ENCODE measurements at regions not wholly inside any gene's neighbourhood (a gene's known extent, or its start where the extent isn't known, plus 50 kb on each side); places are given as distances from the start of the nearest gene placed in this dataset.

- Histone ChIP-seq H3K4me2 (no peak overlapping the region), H3K4me1 (ENCODE audit: control insufficient read depth in 1 of 2, insufficient read depth in 2 of 2, low read depth in 1 of 2, low read length in 1 of 2) (no peaks in the 10 kb centered on the region), H3K36me3 (replicated peaks in 1 of 2; ENCODE audit: control insufficient read depth in 1 of 2, insufficient read depth in 2 of 2, low read length in 1 of 2) (no peaks in the 10 kb centered on the region), H4K20me1 (ENCODE audit: insufficient read depth) (no peaks in the 10 kb centered on the region), H2AFZ (ENCODE audit: low read depth) (no peak overlapping the region), H3K9me3 (no peaks in the 10 kb centered on the region), H3K27ac (ENCODE audit: low read depth in 2 of 2, low read length in 1 of 2) (no peak overlapping the region), H3K9me2 (no peaks in the 10 kb centered on the region), H3K9ac (no peak overlapping the region), H3K79me2 (ENCODE audit: insufficient read depth) (no peaks in the 10 kb centered on the region), H3F3A (replicated peaks; ENCODE audit: insufficient read depth) (no peaks in the 10 kb centered on the region), H3K27me3 (ENCODE audit: insufficient read depth) (no peaks in the 10 kb centered on the region), H3K4me3 (ENCODE audit: low read depth in 2 of 2, low read length in 1 of 2) (no peak overlapping the region)
- TF ChIP-seq TEAD4 (IDR thresholded peaks at IDR 0.05; ENCODE audit: borderline replicate concordance, insufficient read depth) (no peak), CHD2 (IDR thresholded peaks at IDR 0.05; ENCODE audit: low read length, partially characterized antibody) (no peak), MEF2A (IDR thresholded peaks at IDR 0.05; ENCODE audit: borderline replicate concordance, low read depth) (no peak), IRF3 (IDR thresholded peaks at IDR 0.05; ENCODE audit: low read depth, low read length) (no peak), JUND (IDR thresholded peaks at IDR 0.05) (no peak), RFX5 (IDR thresholded peaks at IDR 0.05; ENCODE audit: low read length) (no peak), GABPA (IDR thresholded peaks at IDR 0.05; ENCODE audit: low read depth) (no peak), CTCF (IDR thresholded peaks at IDR 0.05) (no peak)
- WGBS (ENCODE audit: low lambda C conversion rate) = 0% methylated on average over 1 of the region's 1 CpG
- DNase-seq = no peak
- ChIA-PET CTCF (no interaction called here), POLR2A (no interaction called here)
Observed at GRCh38 chr6:78131521-78131920, 478.7 kb downstream of the MEI4 start.

- Histone ChIP-seq H3K27ac (ENCODE audit: low read depth in 2 of 2, low read length in 1 of 2) (no peak overlapping the region), H3K4me1 (ENCODE audit: control insufficient read depth in 1 of 2, insufficient read depth in 2 of 2, low read depth in 1 of 2, low read length in 1 of 2) (no peaks in the 10 kb centered on the region), H3K4me3 (ENCODE audit: low read depth in 2 of 2, low read length in 1 of 2) (no peak overlapping the region), H3K79me2 (ENCODE audit: insufficient read depth) (no peaks in the 10 kb centered on the region), H3K9me2 (no peaks in the 10 kb centered on the region), H3K27me3 (ENCODE audit: insufficient read depth) (no peaks in the 10 kb centered on the region), H3K9ac (no peak overlapping the region), H3K4me2 (no peak overlapping the region), H4K20me1 (ENCODE audit: insufficient read depth) (no peaks in the 10 kb centered on the region), H3K9me3 (no peaks in the 10 kb centered on the region), H3K36me3 (replicated peaks in 1 of 2; ENCODE audit: control insufficient read depth in 1 of 2, insufficient read depth in 2 of 2, low read length in 1 of 2) (no peaks in the 10 kb centered on the region), H3F3A (replicated peaks; ENCODE audit: insufficient read depth) (no peaks in the 10 kb centered on the region), H2AFZ (ENCODE audit: low read depth) (no peak overlapping the region)
- ChIA-PET POLR2A (no interaction called here), CTCF (no interaction called here)
- 20% methylated on average over 8 of the region's 8 CpGs for WGBS (ENCODE audit: low lambda C conversion rate)
- no peak for DNase-seq
- no peak for TF ChIP-seq TAF1 (IDR thresholded peaks at IDR 0.05; ENCODE audit: borderline replicate concordance, low read depth, low read length)
- no peak for TF ChIP-seq FOSL2 (IDR thresholded peaks at IDR 0.05; ENCODE audit: borderline replicate concordance, low read depth)
- TF ChIP-seq ELF1 (IDR thresholded peaks at IDR 0.05) = no peak
- TF ChIP-seq ZBTB33 (IDR thresholded peaks at IDR 0.05; ENCODE audit: borderline replicate concordance, low read depth) = no peak
- no peak for TF ChIP-seq USF1 (IDR thresholded peaks at IDR 0.05; ENCODE audit: borderline replicate concordance, low read depth)
- TF ChIP-seq GABPA (IDR thresholded peaks at IDR 0.05; ENCODE audit: low read depth) = no peak
- no peak for TF ChIP-seq EP300 (IDR thresholded peaks at IDR 0.05; ENCODE audit: borderline replicate concordance in 1 of 2, low read depth in 1 of 2, low read length in 1 of 2)
- TF ChIP-seq USF2 (IDR thresholded peaks at IDR 0.05; ENCODE audit: borderline replicate concordance, low read depth, low read length) = no peak
- no peak for TF ChIP-seq JUND (IDR thresholded peaks at IDR 0.05)
- TF ChIP-seq NFIC (IDR thresholded peaks at IDR 0.05; ENCODE audit: borderline replicate concordance) = no peak
- no peak for TF ChIP-seq SMC3 (IDR thresholded peaks at IDR 0.05; ENCODE audit: low read depth, low read length)
Observed at GRCh38 chr6:78132671-78133410, 480.0 kb downstream of the MEI4 start.
